IMR-90 (cell line): ENCODE measurements at regions not wholly inside any gene's neighbourhood (a gene's known extent, or its start where the extent isn't known, plus 50 kb on each side); places are given as distances from the start of the nearest gene placed in this dataset.
A peak's percentile ranks its signal among the peaks of the same experiment; 100 is the strongest.

ENCODE experiments used
- ATAC-seq: fragments of 200-7000 bp; cut with Tn5 transposase; 2 replicates; pipeline ENCODE4 v1.9.1; 2020; ENCODE audit warnings: low read depth, mild to moderate bottlenecking, moderate library complexity
- BruUV-seq: library from RNA; stranded (reverse); fragments of 400-500 nt; replicated peaks from 2 replicates; lab custom pipeline; 2021; lab: Mats Ljungman, UMichigan
- CTCF ChIA-PET: fragments of 300-600 bp; formaldehyde crosslinking; extraction: SDS; loops from one replicate; lab custom pipeline; 2021; ENCODE audit warnings: antibody characterized with exemption; lab: Yijun Ruan, JAX
- POLR2A ChIA-PET: fragments of 300-600 bp; sonication (Branson Sonifier 250); formaldehyde crosslinking; loops from one replicate; lab custom pipeline; 2022; ENCODE audit warnings: antibody characterized with exemption; ENCODE audit not compliant: unreplicated experiment; lab: Charles Lee
- DNase-seq: peaks from one replicate; pipeline ENCODE4 v3.0.0; 2013
- H2AFZ ChIP-seq: replicated peaks from 2 replicates; pipeline ENCODE3; 2013; ENCODE audit warnings: low read length, mild to moderate bottlenecking; ENCODE audit not compliant: poor library complexity
- H2AK5ac ChIP-seq: 2 replicates; pipeline ENCODE4 v1.6.1; 2013; ENCODE audit warnings: low read depth, low read length, inconsistent platforms
- H2AK9ac ChIP-seq: replicated peaks from 2 replicates; pipeline ENCODE3; 2013; ENCODE audit warnings: mild to moderate bottlenecking, low read depth, low read length, moderate library complexity; ENCODE audit not compliant: poor library complexity
- H2BK120ac ChIP-seq: 2 replicates; pipeline ENCODE4 v1.6.1; 2013; ENCODE audit warnings: low read depth, low read length, inconsistent platforms
- H2BK15ac ChIP-seq: 3 replicates; pipeline ENCODE4 v1.6.1; 2013; ENCODE audit warnings: low read depth, low read length, inconsistent platforms
- H2BK20ac ChIP-seq: 2 replicates; pipeline ENCODE4 v1.6.1; 2013; ENCODE audit warnings: low read depth, mild to moderate bottlenecking, inconsistent platforms, low read length, moderate library complexity
- H2BK5ac ChIP-seq: 2 replicates; pipeline ENCODE4 v1.6.1; 2013; ENCODE audit warnings: mild to moderate bottlenecking, low read depth, low read length, inconsistent platforms; ENCODE audit not compliant: poor library complexity, severe bottlenecking
- H3K14ac ChIP-seq: replicated peaks from 2 replicates; pipeline ENCODE4 v1.6.1; 2013; ENCODE audit warnings: low read depth, low read length, inconsistent platforms
- H3K18ac ChIP-seq: 2 replicates; pipeline ENCODE4 v1.6.1; 2013; ENCODE audit warnings: low read depth, low read length, control low read depth
- H3K23ac ChIP-seq: 2 replicates; pipeline ENCODE4 v1.6.1; 2013; ENCODE audit warnings: low read depth, low read length, inconsistent platforms
- H3K27ac ChIP-seq: 2 replicates; pipeline ENCODE4 v1.5.1; 2013; ENCODE audit warnings: mild to moderate bottlenecking, control low read depth, low read length; ENCODE audit not compliant: insufficient read depth
- H3K27me3 ChIP-seq: 2 replicates; pipeline ENCODE4 v1.6.1; 2013; ENCODE audit warnings: low read length; ENCODE audit not compliant: control insufficient read depth, insufficient read depth
- H3K36me3 ChIP-seq: 2 replicates; pipeline ENCODE4 v1.6.1; 2013; ENCODE audit warnings: low read length, mixed read lengths; ENCODE audit not compliant: control insufficient read depth, insufficient read depth
- H3K4ac ChIP-seq: 2 replicates; pipeline ENCODE4 v1.6.1; 2013; ENCODE audit warnings: low read depth, low read length, inconsistent platforms
- H3K4me1 ChIP-seq: 2 replicates; pipeline ENCODE4 v1.6.1; 2013; ENCODE audit warnings: low read length, mixed read lengths; ENCODE audit not compliant: control insufficient read depth, insufficient read depth
- H3K4me2 ChIP-seq: 2 replicates; pipeline ENCODE4 v1.6.1; 2013; ENCODE audit warnings: low read depth, mild to moderate bottlenecking, control low read depth, low read length, moderate library complexity
- H3K4me3 ChIP-seq: 2 replicates; pipeline ENCODE4 v1.5.1; 2013; ENCODE audit warnings: low read depth, mild to moderate bottlenecking, control low read depth, low read length, moderate library complexity; ENCODE audit not compliant: insufficient read depth
- H3K56ac ChIP-seq: 2 replicates; pipeline ENCODE4 v1.6.1; 2013; ENCODE audit warnings: low read length, inconsistent platforms; ENCODE audit not compliant: insufficient read depth; ENCODE audit errors: extremely low read depth
- H3K79me1 ChIP-seq, 2 experiments: 2 replicates each; pipeline ENCODE4 v1.6.1; 2013; ENCODE audit warnings: low read length in 2 of 2, inconsistent platforms in 1 of 2, low read depth in 1 of 2
- H3K9ac ChIP-seq: 2 replicates; pipeline ENCODE4 v1.6.1; 2013; ENCODE audit warnings: low read depth, low read length, control low read depth
- H3K9me1 ChIP-seq: 2 replicates; pipeline ENCODE4 v1.6.1; 2013; ENCODE audit warnings: low read length, inconsistent platforms; ENCODE audit not compliant: insufficient read depth
- H3K9me3 ChIP-seq: 2 replicates; pipeline ENCODE4 v1.6.1; 2013; ENCODE audit warnings: low read length; ENCODE audit not compliant: control insufficient read depth, insufficient read depth
- H4K20me1 ChIP-seq: 2 replicates; pipeline ENCODE4 v1.6.1; 2013; ENCODE audit warnings: low read length, inconsistent platforms; ENCODE audit not compliant: insufficient read depth
- H4K5ac ChIP-seq: 2 replicates; pipeline ENCODE4 v1.6.1; 2013; ENCODE audit warnings: mild to moderate bottlenecking, low read depth, low read length, control low read depth
- H4K8ac ChIP-seq, 2 experiments: 2 replicates each; pipeline ENCODE4 v1.6.1; 2013; ENCODE audit warnings: low read depth in 2 of 2, low read length in 2 of 2, control low read depth in 1 of 2, inconsistent platforms in 1 of 2
- H4K91ac ChIP-seq: 2 replicates; pipeline ENCODE4 v1.6.1; 2013; ENCODE audit warnings: low read depth, low read length, inconsistent platforms; ENCODE audit not compliant: insufficient read depth
- BHLHE40 ChIP-seq: fragments of 150-350 bp; IDR thresholded peaks from 2 replicates; pipeline ENCODE4 v1.6.1; 2016; ENCODE audit warnings: mild to moderate bottlenecking, low read depth, low read length
- CEBPB ChIP-seq: IDR thresholded peaks from 2 replicates; pipeline ENCODE4 v1.6.1; 2012; ENCODE audit warnings: low read depth, low read length, improper control_type of control experiment
- CHD1 ChIP-seq: IDR thresholded peaks from 2 replicates; pipeline ENCODE4 v1.6.1; 2012; ENCODE audit warnings: low read depth, low read length, improper control_type of control experiment
- CTCF ChIP-seq: conservative IDR thresholded peaks from 2 replicates; pipeline ENCODE4 v1.5.1; 2012; ENCODE audit warnings: mild to moderate bottlenecking, low read depth, low read length, improper control_type of control experiment
- ELK1 ChIP-seq: fragments of 150-350 bp; IDR thresholded peaks from 2 replicates; pipeline ENCODE4 v1.6.1; 2016; ENCODE audit warnings: low read depth, mild to moderate bottlenecking, low read length, moderate library complexity, borderline replicate concordance
- FOS ChIP-seq: fragments of 150-350 bp; IDR thresholded peaks from 2 replicates; pipeline ENCODE4 v1.6.1; 2016; ENCODE audit warnings: low read depth, low read length
- MAFK ChIP-seq: IDR thresholded peaks from 2 replicates; pipeline ENCODE4 v1.6.1; 2012; ENCODE audit warnings: low read depth, low read length, improper control_type of control experiment
- MAZ ChIP-seq: IDR thresholded peaks from 2 replicates; pipeline ENCODE4 v1.6.1; 2012; ENCODE audit warnings: low read depth, mild to moderate bottlenecking, low read length, improper control_type of control experiment, moderate library complexity, borderline replicate concordance
- MXI1 ChIP-seq: IDR thresholded peaks from 2 replicates; pipeline ENCODE4 v1.6.1; 2012; ENCODE audit warnings: low read depth, mild to moderate bottlenecking, low read length, moderate library complexity, borderline replicate concordance
- NFE2L2 ChIP-seq: fragments of 150-350 bp; IDR thresholded peaks from 2 replicates; pipeline ENCODE4 v1.6.1; 2016; ENCODE audit warnings: low read depth, mild to moderate bottlenecking, low read length
- POLR2A ChIP-seq: IDR thresholded peaks from 2 replicates; pipeline ENCODE4 v1.6.1; 2012; ENCODE audit warnings: mild to moderate bottlenecking, low read depth, low read length
- RAD21 ChIP-seq: IDR thresholded peaks from 2 replicates; pipeline ENCODE4 v1.6.1; 2012; ENCODE audit warnings: low read length, improper control_type of control experiment
- RCOR1 ChIP-seq: IDR thresholded peaks from 2 replicates; pipeline ENCODE4 v1.6.1; 2012; ENCODE audit warnings: mild to moderate bottlenecking, low read length, improper control_type of control experiment; ENCODE audit not compliant: insufficient replicate concordance
- RFX5 ChIP-seq: IDR thresholded peaks from 2 replicates; pipeline ENCODE4 v1.8.0; 2012; ENCODE audit warnings: low read depth, mild to moderate bottlenecking, low read length, moderate library complexity
- SMC3 ChIP-seq: fragments of 150-350 bp; IDR thresholded peaks from 2 replicates; pipeline ENCODE4 v1.6.1; 2016; ENCODE audit warnings: low read depth, mild to moderate bottlenecking, antibody characterized with exemption, low read length, moderate library complexity
- USF2 ChIP-seq: fragments of 150-350 bp; IDR thresholded peaks from 2 replicates; pipeline ENCODE4 v1.6.1; 2017; ENCODE audit warnings: mild to moderate bottlenecking, antibody characterized with exemption, low read length, low read depth
- WGBS, 2 experiments: methylation state at CpG; one replicate each; pipeline versions ENCODE4 v1.1.5 to v1.1.7; 2013; ENCODE audit warnings: missing lambda C conversion rate in 2 of 2; ENCODE audit not compliant: insufficient read length in 1 of 2; ENCODE audit errors: extremely low coverage in 2 of 2; 5-methylcytosine and 5-hydroxymethylcytosine counted together
- dilution Hi-C: fragments of 300-500 bp; cut with HindIII; formaldehyde crosslinking; loops from one replicate; pipeline ENCODE4 v1.14.3; 2018; ENCODE audit warnings: low sequenced_read_pairs; ENCODE audit not compliant: unreplicated experiment
- in situ Hi-C: fragments of 300-500 bp; cut with MboI; formaldehyde crosslinking; loops from 3 replicates; pipeline ENCODE4 v1.14.3; 2019; ENCODE audit warnings: low sequenced_read_pairs, inconsistent platforms, mixed read lengths
- intact Hi-C: fragments of 100-400 bp; cut with micrococcal nuclease; formaldehyde crosslinking; loops from 2 replicates; pipeline ENCODE4 v1.10.0; 2022

- no peak overlapping the region for H4K8ac ChIP-seq
- H3K4me3 ChIP-seq = no peak overlapping the region
- peaks cover 2% of the 10 kb centered on the region; the same call in 1 of the 2 replicates for H3K27me3 ChIP-seq
- H3K36me3 ChIP-seq = no peaks in the 10 kb centered on the region
- no peak overlapping the region for H3K27ac ChIP-seq
- no peak overlapping the region for H3K56ac ChIP-seq
- no peaks in the 10 kb centered on the region for H4K20me1 ChIP-seq
- dilution Hi-C loops (no loop called here), intact Hi-C loops (no loop called here), in situ Hi-C loops (no loop called here)
- no peaks in the 10 kb centered on the region for H3K9me1 ChIP-seq
- ChIA-PET CTCF (interaction anchor here (0.5 kb wide), 1 partner anchor 36 kb away, joined by 6 read pairs; no protein-coding TSS in a partner anchor), POLR2A (no interaction called here)
- no CpG with 5 or more reads among the region's 3 CpGs for WGBS, 2 experiments
- H2BK120ac ChIP-seq = no peak overlapping the region
- no peak overlapping the region for H2AK9ac ChIP-seq
- no peak overlapping the region for H3K23ac ChIP-seq
- no peak overlapping the region for H3K14ac ChIP-seq
- H3K4ac ChIP-seq = no peak overlapping the region
- no peak overlapping the region for H2AK5ac ChIP-seq
- no peak overlapping the region for H4K5ac ChIP-seq
- H3K18ac ChIP-seq = no peak overlapping the region
- no peaks in the 10 kb centered on the region for H3K9me3 ChIP-seq
- no TSS peak for BruUV-seq
- H2BK15ac ChIP-seq = no peak overlapping the region
- no peaks in the 10 kb centered on the region for H3K4me1 ChIP-seq
- no peak overlapping the region for H2AFZ ChIP-seq
- peak; percentile 39 for DNase-seq
- no peak overlapping the region for H3K9ac ChIP-seq
- H3K79me1 ChIP-seq = no peaks in the 10 kb centered on the region
- no peak overlapping the region for H2BK5ac ChIP-seq
- TF ChIP-seq CHD1 (no peak), MAFK (no peak), RFX5 (no peak), USF2 (no peak), MAZ (no peak), CEBPB (no peak), MXI1 (no peak), POLR2A (no peak), CTCF (no peak), RCOR1 (no peak), NFE2L2 (no peak), SMC3 (no peak), RAD21 (no peak), BHLHE40 (no peak), ELK1 (no peak), FOS (no peak)
- ATAC-seq = no peak
- no peak overlapping the region for H2BK20ac ChIP-seq
- no peak overlapping the region for H3K4me2 ChIP-seq
- H4K91ac ChIP-seq = no peak overlapping the region
These were observed 114.2 kb upstream of the MTHFD1L start for GRCh38 chr6:150751296-150751695.
